BJ (cell line): ENCODE measurements at regions not wholly inside any gene's neighbourhood (a gene's known extent, or its start where the extent isn't known, plus 50 kb on each side); places are given as distances from the start of the nearest gene placed in this dataset. TPM values are rescaled to one million over a fixed set of nuclear protein-coding genes. Genes with fewer than 3 reads are reported as not detected.

Experiments used
- CTCF ChIA-PET: fragments of 350-600 bp; formaldehyde crosslinking; extraction: SDS; loops from one replicate; lab custom pipeline; 2021; ENCODE audit warnings: antibody characterized with exemption, inconsistent platforms; lab: Yijun Ruan, JAX
- POLR2A ChIA-PET: fragments of 300-600 bp; sonication (Branson Sonifier 250); formaldehyde crosslinking; extraction: SDS; loops from one replicate; lab custom pipeline; 2021; ENCODE audit warnings: antibody characterized with exemption; lab: Charles Lee
- DNase-seq: peaks from one replicate; pipeline ENCODE4 v3.0.0-alpha.2; 2011; ENCODE audit warnings: low read depth
- H3K27me3 ChIP-seq: 2 replicates; pipeline ENCODE4 v1.6.0; 2011; ENCODE audit warnings: low read length; ENCODE audit not compliant: control insufficient read depth, insufficient read depth
- H3K36me3 ChIP-seq: 2 replicates; pipeline ENCODE4 v1.5.1; 2011; ENCODE audit warnings: low read length; ENCODE audit not compliant: control insufficient read depth, insufficient read depth
- H3K4me3 ChIP-seq: 2 replicates; pipeline ENCODE4 v1.5.1; 2011; ENCODE audit warnings: low read depth, mild to moderate bottlenecking, control low read depth, low read length
- CTCF ChIP-seq: IDR thresholded peaks from 2 replicates; pipeline ENCODE4 v1.5.1; 2011; ENCODE audit warnings: low read depth, mild to moderate bottlenecking, control low read depth, inconsistent platforms, low read length, moderate library complexity; ENCODE audit not compliant: insufficient read depth
- small RNA-seq: library from RNA; depleted of rRNA; stranded (forward); fragments of <200 nt; gene quantifications from one replicate; pipeline ENCODE3, GENCODE V24; 2012; ENCODE audit warnings: low replicate concordance, low read depth; ENCODE audit not compliant: insufficient read length

DNA sequence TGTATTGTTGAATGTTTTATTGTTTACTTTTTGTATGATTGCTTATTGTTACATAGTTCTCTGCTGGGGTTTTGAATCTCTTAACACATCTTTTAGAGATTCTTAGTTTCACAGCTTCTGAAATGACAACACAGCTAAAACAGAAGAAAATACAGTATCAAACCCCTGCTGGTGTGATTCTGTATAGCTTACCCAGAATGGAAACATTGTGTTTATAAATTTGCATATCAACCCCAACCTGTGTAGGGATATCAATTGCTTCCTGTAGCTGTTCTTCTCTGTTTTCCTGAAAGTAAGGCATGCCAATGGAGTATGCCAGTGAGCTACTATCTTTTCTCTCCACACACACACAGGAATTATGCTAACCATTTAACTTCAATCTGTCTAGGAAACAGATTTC is 64.3 kb upstream of the ID4 start:
- CTCF ChIA-PET = no interaction called here
- Histone ChIP-seq H3K4me3 (no peak overlapping the region), H3K27me3 (no peaks in the 10 kb centered on the region), H3K36me3 (no peaks in the 10 kb centered on the region)
- no peak for DNase-seq
- POLR2A ChIA-PET = no interaction called here
- TF ChIP-seq CTCF = no peak

DNA sequence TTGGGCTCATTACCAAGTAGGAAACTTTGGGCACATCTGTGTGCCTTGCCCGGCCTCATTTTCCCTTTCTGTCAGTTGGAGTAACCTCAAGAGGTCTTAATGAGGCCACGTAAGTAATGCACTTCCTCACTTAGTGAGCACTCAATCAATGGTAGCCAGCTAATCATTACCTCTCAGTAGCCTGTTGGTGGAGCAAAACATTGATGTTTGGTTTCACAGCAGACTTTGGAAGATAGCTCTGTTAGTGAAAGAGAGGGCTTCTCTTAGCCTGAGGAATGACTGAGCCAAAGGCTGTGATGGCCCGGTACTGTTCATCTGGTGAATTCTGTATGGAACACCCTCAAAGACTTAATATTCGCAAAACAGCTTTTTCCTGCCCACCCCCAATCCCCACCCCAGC is 55.9 kb upstream of the ID4 start:
- no peak for DNase-seq
- CTCF ChIA-PET = interaction anchor here (1.5 kb wide), 1 partner anchor 9 kb away, joined by 4 read pairs; no protein-coding TSS in a partner anchor
- POLR2A ChIA-PET = no interaction called here
- Histone ChIP-seq H3K4me3 (no peak overlapping the region), H3K36me3 (no peaks in the 10 kb centered on the region), H3K27me3 (no peaks in the 10 kb centered on the region)
- no peak for TF ChIP-seq CTCF

DNA sequence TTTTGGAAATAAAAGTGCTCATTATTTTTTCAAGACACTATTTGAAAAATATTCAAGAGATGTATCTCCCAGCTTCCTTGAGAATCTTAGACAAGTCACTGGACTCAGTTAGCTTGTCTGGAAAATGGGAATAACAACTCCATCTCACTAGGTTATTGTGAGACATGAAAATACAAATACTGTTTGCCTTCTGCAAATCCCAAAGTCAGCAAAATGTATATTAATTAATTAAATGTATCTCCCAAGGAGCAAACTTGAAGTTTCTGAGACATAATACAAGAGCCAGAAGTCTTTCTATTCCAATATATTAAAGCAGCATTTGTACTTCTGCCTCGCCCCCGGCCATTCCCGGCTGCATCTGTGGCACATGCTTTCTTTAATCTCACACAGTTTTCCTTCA is 54.6 kb upstream of the ID4 start:
- no peak for TF ChIP-seq CTCF
- DNase-seq = no peak
- ChIA-PET POLR2A (no interaction called here), CTCF (interaction anchor here (1.5 kb wide), 1 partner anchor 8 kb away, joined by 4 read pairs; no protein-coding TSS in a partner anchor)
- no peaks in the 10 kb centered on the region for H3K36me3 ChIP-seq
- H3K27me3 ChIP-seq = no peaks in the 10 kb centered on the region
- H3K4me3 ChIP-seq = no peak overlapping the region

Small RNA genes in the stretch of these regions (small RNA-seq; reads per million reads assigned to genes)
- not detected for gene MIR548A1
- gene RNA5SP205 = not detected
- not detected for gene RNU6-801P
